ENCODE measurements at regions not wholly inside any gene's neighbourhood (a gene's known extent, or its start where the extent isn't known, plus 50 kb on each side); places are given as distances from the start of the nearest gene placed in this dataset.
"Not testable (repeated sequence)": the region's sequence is repeated elsewhere in the genome, so short reads cannot be mapped to it uniquely, and the experiment has no call there.

DNA sequence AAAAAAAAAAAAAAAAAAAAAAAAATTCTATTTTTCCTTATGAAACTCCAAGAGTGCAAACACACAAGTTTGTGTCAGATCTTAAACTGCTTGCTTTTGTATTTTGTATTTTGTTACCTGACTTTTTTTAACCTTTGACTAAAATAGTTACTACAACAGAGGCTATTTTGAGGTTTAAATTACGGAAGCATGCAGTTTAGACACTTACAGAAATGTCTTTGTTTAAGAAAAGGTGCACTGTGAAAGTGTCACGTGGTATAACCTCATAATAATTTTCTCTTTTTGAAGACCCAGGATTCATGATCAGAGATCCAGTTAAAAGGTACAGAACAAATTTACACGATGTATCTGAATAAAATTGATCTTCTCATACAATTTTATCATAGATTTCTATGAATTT, 152.4 kb downstream of the SPIN4 start:
- DNase-seq (ENCODE audit: insufficient read length, low spot score); FAIRE-seq: not testable (repeated sequence)

DNA sequence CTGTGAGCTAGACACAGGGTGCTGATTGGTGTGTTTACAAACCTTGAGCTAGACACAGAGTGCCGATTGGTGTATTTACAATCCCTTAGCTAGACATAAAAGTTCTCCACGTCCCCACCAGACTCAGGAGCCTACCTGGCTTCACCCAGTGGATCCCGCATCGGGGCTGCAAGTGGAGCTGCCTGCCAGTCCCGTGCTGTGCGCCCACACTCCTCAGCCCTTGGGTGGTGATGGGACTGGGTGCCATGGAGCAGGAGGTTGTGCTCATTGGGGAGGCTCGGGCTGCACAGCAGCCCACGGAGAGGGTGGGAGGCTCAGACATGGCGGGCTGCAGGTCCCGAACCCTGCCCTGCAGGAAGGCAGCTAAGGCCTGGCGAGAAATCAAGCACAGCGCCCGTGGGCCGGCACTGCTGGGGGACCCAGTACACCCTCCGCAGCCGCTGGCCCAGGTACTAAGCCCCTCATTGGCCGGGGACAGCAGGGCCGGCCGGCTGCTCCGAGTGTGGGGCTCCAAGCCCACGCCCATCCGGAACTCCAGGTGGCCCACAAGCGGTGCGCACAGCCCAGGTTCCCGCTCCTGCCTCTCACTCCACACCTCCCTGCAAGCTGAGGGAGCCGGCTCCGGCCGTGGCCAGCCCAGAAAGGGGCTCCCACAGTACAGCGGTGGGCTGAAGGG, 158.6 kb downstream of the SPIN4 start:
- DNase-seq (ENCODE audit: insufficient read length, low spot score); FAIRE-seq: not testable (repeated sequence)

DNA sequence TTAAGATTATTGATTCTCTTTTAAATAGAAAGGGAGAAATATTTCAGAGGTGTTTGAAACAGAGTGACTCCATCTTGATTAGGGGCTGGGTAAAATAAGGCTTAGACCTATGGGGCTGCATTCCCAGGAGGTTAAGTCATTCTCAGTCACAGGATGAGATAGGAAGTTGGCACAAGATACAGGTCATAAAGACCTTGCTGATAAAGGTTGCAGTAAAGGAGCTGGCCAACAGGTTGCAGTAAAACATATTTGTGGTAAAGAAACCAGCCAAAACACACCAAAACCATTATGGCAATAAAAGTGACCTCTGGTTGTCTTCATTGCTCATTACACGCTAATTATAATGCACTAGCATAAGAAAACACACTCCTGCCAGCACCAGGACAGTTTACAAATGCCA, 165.0 kb downstream of the SPIN4 start:
- FAIRE-seq (no peak), DNase-seq (ENCODE audit: insufficient read length, low spot score) (no peak)
- TF ChIP-seq POLR2A (IDR thresholded peaks at IDR 0.05; ENCODE audit: low read depth, low read length), result no peak

DNA sequence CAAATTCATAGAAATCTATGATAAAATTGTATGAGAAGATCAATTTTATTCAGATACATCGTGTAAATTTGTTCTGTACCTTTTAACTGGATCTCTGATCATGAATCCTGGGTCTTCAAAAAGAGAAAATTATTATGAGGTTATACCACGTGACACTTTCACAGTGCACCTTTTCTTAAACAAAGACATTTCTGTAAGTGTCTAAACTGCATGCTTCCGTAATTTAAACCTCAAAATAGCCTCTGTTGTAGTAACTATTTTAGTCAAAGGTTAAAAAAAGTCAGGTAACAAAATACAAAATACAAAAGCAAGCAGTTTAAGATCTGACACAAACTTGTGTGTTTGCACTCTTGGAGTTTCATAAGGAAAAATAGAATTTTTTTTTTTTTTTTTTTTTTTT, 171.3 kb downstream of the SPIN4 start:
- FAIRE-seq; DNase-seq (ENCODE audit: insufficient read length, low spot score): not testable (repeated sequence)

GRCh38 chrX:63176578-63176977, 174.6 kb downstream of the SPIN4 start:
- DNase-seq (ENCODE audit: insufficient read length, low spot score); FAIRE-seq: not testable (repeated sequence)

- FAIRE-seq; DNase-seq (ENCODE audit: insufficient read length, low spot score): not testable (repeated sequence)
These were observed 177.1 kb downstream of the SPIN4 start for GRCh38 chrX:63173841-63174718.

- DNase-seq (ENCODE audit: insufficient read length, low spot score); FAIRE-seq: not testable (repeated sequence)
These were observed 181.7 kb downstream of the SPIN4 start for GRCh38 chrX:63169416-63169815.

DNA sequence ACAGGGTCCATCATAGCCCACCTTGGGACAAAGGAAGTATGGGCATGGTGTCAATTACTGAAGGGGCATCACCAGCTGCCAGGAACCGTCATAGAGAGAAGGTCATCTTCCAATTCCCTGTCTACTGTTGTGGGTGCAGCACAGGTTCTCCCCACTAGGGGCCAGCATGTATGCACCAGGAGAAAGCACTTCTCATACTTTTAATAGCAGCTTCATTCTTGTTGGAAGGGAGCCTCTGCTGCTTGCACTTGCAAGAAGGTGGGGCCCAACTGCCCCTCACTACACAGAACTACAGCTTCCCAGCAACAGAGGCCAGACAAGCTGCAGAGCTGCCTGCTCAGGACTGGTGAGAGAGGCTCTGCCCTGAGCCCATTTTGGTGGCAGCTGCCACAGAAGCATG, 182.2 kb downstream of the SPIN4 start:
- FAIRE-seq; DNase-seq (ENCODE audit: insufficient read length, low spot score): not testable (repeated sequence)

- FAIRE-seq; DNase-seq (ENCODE audit: insufficient read length, low spot score): not testable (repeated sequence)
These were observed 184.1 kb downstream of the SPIN4 start for GRCh38 chrX:63167002-63167401.

- DNase-seq (ENCODE audit: insufficient read length, low spot score); FAIRE-seq: not testable (repeated sequence)
These were observed 190.1 kb downstream of the SPIN4 start for GRCh38 chrX:63160994-63161393.

DNA sequence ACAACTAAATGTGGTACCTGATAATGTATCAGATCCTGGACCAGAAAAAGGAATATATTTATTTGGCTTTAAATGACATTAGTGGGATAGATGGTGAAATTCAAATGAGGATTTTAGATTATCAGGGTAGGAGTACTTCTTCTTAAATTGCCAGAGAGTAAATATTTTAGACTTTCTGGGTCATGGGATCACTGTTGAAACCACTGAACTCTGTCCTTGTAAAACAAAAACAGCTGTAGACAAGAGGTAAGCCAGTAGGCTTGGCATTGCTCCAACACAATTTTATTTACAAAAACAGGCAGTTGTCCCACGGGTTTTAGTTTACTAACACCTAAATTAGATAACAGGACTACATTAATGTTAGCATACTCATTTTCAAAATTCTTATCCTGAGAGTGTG, 190.8 kb downstream of the SPIN4 start:
- FAIRE-seq; DNase-seq (ENCODE audit: insufficient read length, low spot score): not testable (repeated sequence)

- FAIRE-seq, result peak; percentile 81
- not testable (repeated sequence) for DNase-seq (ENCODE audit: insufficient read length, low spot score)
These were observed 205.6 kb downstream of the SPIN4 start for GRCh38 chrX:63145526-63145925.

GRCh38 chrX:63142588-63142987, 208.5 kb downstream of the SPIN4 start:
- not testable (repeated sequence) for DNase-seq (ENCODE audit: insufficient read length, low spot score); FAIRE-seq

DNA sequence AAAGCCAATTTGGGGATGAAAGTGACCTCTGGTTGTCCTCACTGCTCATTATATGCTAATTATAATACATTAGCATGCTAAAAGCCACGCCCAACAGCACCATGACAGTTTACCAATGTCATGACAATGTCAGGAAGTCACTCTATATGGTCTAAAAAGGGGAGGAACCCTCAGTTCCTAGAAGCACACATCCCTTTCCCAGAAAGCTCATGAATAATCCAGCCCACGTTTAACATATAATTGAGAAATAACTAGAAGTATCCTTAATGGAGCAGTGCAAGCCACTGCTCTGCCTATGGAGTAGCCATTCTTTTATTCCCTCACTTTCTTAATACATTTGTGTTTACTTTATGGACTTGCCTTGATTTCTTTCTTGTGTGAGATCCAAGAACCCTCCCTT, 215.3 kb downstream of the SPIN4 start:
- not testable (repeated sequence) for FAIRE-seq; DNase-seq (ENCODE audit: insufficient read length, low spot score)

DNA sequence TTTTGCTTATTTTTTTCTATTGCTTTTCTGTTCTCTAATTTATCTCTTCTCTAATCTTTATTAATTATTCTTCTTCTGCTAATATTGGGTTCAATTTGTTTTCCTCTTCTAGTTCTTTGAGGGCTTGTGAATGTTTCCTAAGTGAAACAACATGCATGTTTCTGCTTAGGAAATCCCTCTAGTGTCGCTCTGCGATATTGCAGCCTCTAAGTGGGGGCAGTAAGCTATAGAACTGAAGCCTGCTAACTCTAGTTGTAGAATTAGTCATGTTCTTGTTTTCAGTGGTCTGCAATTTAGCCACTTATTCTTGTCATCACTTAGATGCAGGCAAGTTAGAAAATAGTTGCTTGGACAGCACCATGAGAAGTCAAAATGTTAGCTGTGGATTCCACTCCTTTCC, 222.6 kb downstream of the SPIN4 start:
- no peak for TF ChIP-seq POLR2A (IDR thresholded peaks at IDR 0.05; ENCODE audit: low read depth, low read length)
- no peak for DNase-seq (ENCODE audit: insufficient read length, low spot score)
- no peak for FAIRE-seq

- DNase-seq (ENCODE audit: insufficient read length, low spot score) (no peak), FAIRE-seq (no peak)
- TF ChIP-seq POLR2A (IDR thresholded peaks at IDR 0.05; ENCODE audit: low read depth, low read length), result no peak
These were observed 235.9 kb downstream of the SPIN4 start for GRCh38 chrX:63115196-63115595.

All from H54 (cell line).